Suppressor macrophage (primary cell): ENCODE measurements at regions not wholly inside any gene's neighbourhood (a gene's known extent, or its start where the extent isn't known, plus 50 kb on each side); places are given as distances from the start of the nearest gene placed in this dataset.

ENCODE experiments used
- DNase-seq, 4 experiments: peaks; one replicate each; pipeline ENCODE4 v3.0.0-alpha.2; 2020 to 2022

GRCh38 chr5:172588380-172588779 is 52.7 kb upstream of the NEURL1B start:
- no peak for DNase-seq

- DNase-seq, result no peak
Measured at GRCh38 chr5:172587061-172587405, 54.0 kb upstream of the NEURL1B start.

GRCh38 chr5:172586125-172587060 is 54.7 kb upstream of the NEURL1B start:
- DNase-seq, result no peak

- no peak for DNase-seq
Measured at GRCh38 chr5:172585114-172585513, 55.9 kb upstream of the NEURL1B start.

GRCh38 chr5:172584638-172585037 is 56.4 kb upstream of the NEURL1B start:
- DNase-seq, result no peak

- DNase-seq, result no peak
Measured at GRCh38 chr5:172583931-172584511, 57.0 kb upstream of the NEURL1B start.

- DNase-seq, result no peak
Measured at GRCh38 chr5:172582940-172583339, 58.1 kb upstream of the NEURL1B start.

GRCh38 chr5:172581315-172581714 is 59.7 kb upstream of the NEURL1B start:
- no peak for DNase-seq

GRCh38 chr5:172579403-172579990 is 61.6 kb upstream of the NEURL1B start:
- no peak for DNase-seq

- no peak for DNase-seq
Measured at GRCh38 chr5:172577267-172577909, 63.7 kb upstream of the NEURL1B start.

GRCh38 chr5:172575816-172576545 is 65.1 kb upstream of the NEURL1B start:
- DNase-seq, result no peak

- no peak for DNase-seq
Measured at GRCh38 chr5:172575416-172575815, 65.6 kb upstream of the NEURL1B start.

- DNase-seq, result no peak
Measured at GRCh38 chr5:172574871-172575223, 66.2 kb upstream of the NEURL1B start.

- DNase-seq, result no peak
Measured at GRCh38 chr5:172573986-172574870, 66.8 kb upstream of the NEURL1B start.

- no peak for DNase-seq
Measured at GRCh38 chr5:172573120-172573882, 67.8 kb upstream of the NEURL1B start.

- DNase-seq, result no peak
Measured at GRCh38 chr5:172572440-172572839, 68.6 kb upstream of the NEURL1B start.

- DNase-seq, result no peak
Measured at GRCh38 chr5:172571892-172572291, 69.2 kb upstream of the NEURL1B start.

- no peak for DNase-seq
Measured at GRCh38 chr5:172571413-172571812, 69.7 kb upstream of the NEURL1B start.

- DNase-seq, result no peak
Measured at GRCh38 chr5:172570594-172571334, 70.3 kb upstream of the NEURL1B start.
